ENCODE measurements at regions not wholly inside any gene's neighbourhood (a gene's known extent, or its start where the extent isn't known, plus 50 kb on each side); places are given as distances from the start of the nearest gene placed in this dataset.

GRCh38 chr3:177658354-177658753 lies 461.1 kb upstream of the TBL1XR1 start:
- H2BK120ac ChIP-seq (replicated peaks; ENCODE audit: low read depth, low read length): no peak overlapping the region
- no peak overlapping the region for H2BK12ac ChIP-seq (ENCODE audit: low read depth, low read length)
- no peak overlapping the region for H4K5ac ChIP-seq (ENCODE audit: insufficient read length, low read depth, low read length)
- H3K79me2 ChIP-seq (ENCODE audit: control insufficient read depth in 1 of 2, insufficient read depth in 2 of 2, low read length in 2 of 2): no peaks in the 10 kb centered on the region
- H3K23ac ChIP-seq (ENCODE audit: insufficient read length): no peak overlapping the region
- no peaks in the 10 kb centered on the region for H3K79me1 ChIP-seq (ENCODE audit: low read depth, low read length)
- no peak overlapping the region for H2BK5ac ChIP-seq (ENCODE audit: low read depth, low read length)
- no peak overlapping the region for H3K18ac ChIP-seq (ENCODE audit: extremely low read depth, low read length)
- no peak overlapping the region for H4K91ac ChIP-seq (replicated peaks; ENCODE audit: insufficient read length, low read length)
- H2AK5ac ChIP-seq (ENCODE audit: low read depth, low read length): no peak overlapping the region
- FAIRE-seq: no peak
- no peak overlapping the region for H3K27ac ChIP-seq (ENCODE audit: low read depth, low read length)
- no peaks in the 10 kb centered on the region for H3K4me1 ChIP-seq (replicated peaks in 1 of 4; ENCODE audit: control insufficient read depth in 3 of 4, insufficient read depth in 4 of 4, low read length in 3 of 4)
- no peak overlapping the region for H2AFZ ChIP-seq (ENCODE audit: low read length)
- no peak for DNase-seq (ENCODE audit: low read depth in 1 of 2, low spot score in 2 of 2)
- no peak overlapping the region for H3K4me3 ChIP-seq (ENCODE audit: extremely low read depth in 1 of 4, insufficient read depth in 2 of 4, low read depth in 3 of 4, low read length in 4 of 4)
- H2BK20ac ChIP-seq (ENCODE audit: low read length): no peak overlapping the region
- H4K8ac ChIP-seq (ENCODE audit: extremely low read depth, insufficient read depth, low read length): no peak overlapping the region
- H3K4me2 ChIP-seq (ENCODE audit: insufficient read depth in 1 of 2, low read depth in 2 of 2, low read length in 2 of 2): no peak overlapping the region
- H3K9me3 ChIP-seq (ENCODE audit: insufficient read depth in 2 of 2, low read depth in 1 of 2, low read length in 1 of 2): no peaks in the 10 kb centered on the region
- no peak overlapping the region for H3K4ac ChIP-seq (replicated peaks; ENCODE audit: insufficient read length, low read depth, low read length)
- no peak overlapping the region for H3K56ac ChIP-seq (replicated peaks; ENCODE audit: insufficient read length, low read depth, low read length)
- no peaks in the 10 kb centered on the region for H3K36me3 ChIP-seq (ENCODE audit: control insufficient read depth in 2 of 4, insufficient read depth in 4 of 4, low read length in 3 of 4)
- no peak overlapping the region for H3K14ac ChIP-seq (ENCODE audit: insufficient read length)
- H3K9ac ChIP-seq (replicated peaks in 1 of 4; ENCODE audit: extremely low read depth in 1 of 4, low read depth in 3 of 4, low read length in 3 of 4): no peak overlapping the region
- H3K27me3 ChIP-seq (replicated peaks in 1 of 4; ENCODE audit: control insufficient read depth in 3 of 4, extremely low read depth in 1 of 4, insufficient read depth in 3 of 4, low read length in 3 of 4): no peaks in the 10 kb centered on the region; a peak in 1 of 7 replicates
- ChIA-PET POLR2A (ENCODE audit: partially characterized antibody) (no interaction called here), CTCF (ENCODE audit: partially characterized antibody) (no interaction called here)
- no peaks in the 10 kb centered on the region for H3K23me2 ChIP-seq (ENCODE audit: low read depth, low read length)
- H4K20me1 ChIP-seq (replicated peaks in 1 of 2; ENCODE audit: control insufficient read depth in 1 of 2, insufficient read depth in 2 of 2, low read length in 2 of 2): no peaks in the 10 kb centered on the region
- H2BK15ac ChIP-seq (ENCODE audit: low read length): no peak overlapping the region
- TF ChIP-seq RAD21 (IDR thresholded peaks at IDR 0.05 in 1 of 2, conservative IDR thresholded peaks at IDR 0.05 in 1 of 2; ENCODE audit: low read depth in 2 of 2, low read length in 2 of 2): no peak
- TF ChIP-seq KDM1A (IDR thresholded peaks at IDR 0.05; ENCODE audit: borderline replicate concordance, low read length): no peak
- TF ChIP-seq POLR2A (IDR thresholded peaks at IDR 0.05; ENCODE audit: control extremely low read depth in 1 of 2, low read depth in 2 of 2, low read length in 2 of 2): no peak
- no peak for TF ChIP-seq CBX5 (IDR thresholded peaks at IDR 0.05; ENCODE audit: low read depth, low read length)
- no peak for TF ChIP-seq POLR2AphosphoS5 (IDR thresholded peaks at IDR 0.05; ENCODE audit: low read depth, low read length)
- no peak for TF ChIP-seq RFX5 (IDR thresholded peaks at IDR 0.05; ENCODE audit: borderline replicate concordance, low read depth, low read length)
- TF ChIP-seq TEAD4 (IDR thresholded peaks at IDR 0.05; ENCODE audit: low read depth, low read length): no peak
- TF ChIP-seq SIRT6 (IDR thresholded peaks at IDR 0.05; ENCODE audit: low read length): no peak
- TF ChIP-seq CHD2 (IDR thresholded peaks at IDR 0.05; ENCODE audit: low read length): no peak
- no peak for TF ChIP-seq SP2 (IDR thresholded peaks at IDR 0.05; ENCODE audit: low read length)
- TF ChIP-seq YY1 (IDR thresholded peaks at IDR 0.05; ENCODE audit: low read depth, low read length): no peak
- no peak for TF ChIP-seq FOSL1 (IDR thresholded peaks at IDR 0.05; ENCODE audit: insufficient read depth, low read depth, low read length)
- no peak for TF ChIP-seq SIN3A (conservative IDR thresholded peaks at IDR 0.05 in 1 of 2, IDR thresholded peaks at IDR 0.05 in 1 of 2; ENCODE audit: low read depth in 1 of 2, low read length in 2 of 2)
- TF ChIP-seq SAP30 (IDR thresholded peaks at IDR 0.05; ENCODE audit: insufficient read depth, insufficient replicate concordance, low read length): no peak
- no peak for TF ChIP-seq JUN (IDR thresholded peaks at IDR 0.05; ENCODE audit: low read depth, low read length)
